Astrocyte (in vitro differentiated cells and primary cell): ENCODE measurements at regions not wholly inside any gene's neighbourhood (a gene's known extent, or its start where the extent isn't known, plus 50 kb on each side); places are given as distances from the start of the nearest gene placed in this dataset.
A peak's percentile ranks its signal among the peaks of the same experiment; 100 is the strongest.

ENCODE experiments used
- DNase-seq: peaks from one replicate; pipeline ENCODE4 v3.0.0-alpha.2; 2010; ENCODE audit warnings: low read depth
- FAIRE-seq: peaks from 2 replicates; lab custom pipeline; 2011; peaks lifted over from hg19 to GRCh38; lab: Jason Lieb, UNC
- H2AFZ ChIP-seq: 2 replicates; pipeline ENCODE4 v1.6.0; 2012; ENCODE audit warnings: low read depth, low read length, inconsistent platforms
- H3K27ac ChIP-seq: 2 replicates; pipeline ENCODE4 v1.5.1; 2011; ENCODE audit warnings: low read depth, low read length, inconsistent platforms
- H3K27me3 ChIP-seq: 2 replicates; pipeline ENCODE4 v1.6.0; 2011; ENCODE audit warnings: low read length, inconsistent platforms; ENCODE audit not compliant: insufficient read depth
- H3K36me3 ChIP-seq: 2 replicates; pipeline ENCODE4 v1.5.1; 2011; ENCODE audit warnings: low read length, inconsistent platforms; ENCODE audit not compliant: insufficient read depth
- H3K4me1 ChIP-seq: 2 replicates; pipeline ENCODE4 v1.5.1; 2011; ENCODE audit warnings: low read length, inconsistent platforms; ENCODE audit not compliant: insufficient read depth
- H3K4me2 ChIP-seq: 2 replicates; pipeline ENCODE4 v1.6.0; 2012; ENCODE audit warnings: low read length, inconsistent platforms
- H3K4me3 ChIP-seq: 2 replicates; pipeline ENCODE4 v1.5.1; 2011; ENCODE audit warnings: low read depth, mild to moderate bottlenecking, low read length, inconsistent platforms; ENCODE audit not compliant: insufficient read depth
- H3K79me2 ChIP-seq: 2 replicates; pipeline ENCODE4 v1.6.0; 2012; ENCODE audit warnings: mild to moderate bottlenecking, low read length, inconsistent platforms; ENCODE audit not compliant: insufficient read depth
- H3K9ac ChIP-seq: 2 replicates; pipeline ENCODE4 v1.6.0; 2012; ENCODE audit warnings: mild to moderate bottlenecking, low read length, inconsistent platforms
- H3K9me3 ChIP-seq: 2 replicates; pipeline ENCODE4 v1.5.1; 2012; ENCODE audit warnings: low read depth, mild to moderate bottlenecking, low read length, inconsistent platforms; ENCODE audit not compliant: insufficient read depth
- H4K20me1 ChIP-seq: 2 replicates; pipeline ENCODE4 v1.6.0; 2012; ENCODE audit warnings: low read length, inconsistent platforms; ENCODE audit not compliant: insufficient read depth
- H3K27ac Mint-ChIP-seq: one replicate; pipeline ENCODE4 v1.8.0; 2021; ENCODE audit warnings: mild to moderate bottlenecking, mixed read lengths; ENCODE audit not compliant: unreplicated experiment
- H3K27me3 Mint-ChIP-seq: one replicate; pipeline ENCODE4 v1.8.0; 2021; ENCODE audit warnings: low read depth, mixed read lengths; ENCODE audit not compliant: unreplicated experiment
- H3K36me3 Mint-ChIP-seq: one replicate; pipeline ENCODE4 v1.8.0; 2021; ENCODE audit warnings: low read depth, mixed read lengths; ENCODE audit not compliant: unreplicated experiment
- H3K4me1 Mint-ChIP-seq: one replicate; pipeline ENCODE4 v1.8.0; 2021; ENCODE audit warnings: low read depth, mixed read lengths; ENCODE audit not compliant: unreplicated experiment
- H3K4me3 Mint-ChIP-seq: one replicate; pipeline ENCODE4 v1.8.0; 2021; ENCODE audit warnings: mild to moderate bottlenecking, moderate library complexity, mixed read lengths; ENCODE audit not compliant: unreplicated experiment
- H3K9me3 Mint-ChIP-seq: one replicate; pipeline ENCODE4 v1.8.0; 2021; ENCODE audit warnings: mild to moderate bottlenecking, mixed read lengths; ENCODE audit not compliant: unreplicated experiment
- CTCF ChIP-seq: IDR thresholded peaks from 2 replicates; pipeline ENCODE4 v1.5.1; 2011; ENCODE audit warnings: low read depth, mild to moderate bottlenecking, inconsistent platforms, low read length, moderate library complexity; ENCODE audit not compliant: insufficient read depth
- EZH2 ChIP-seq: IDR thresholded peaks from 2 replicates; pipeline ENCODE4 v1.6.1; 2012; ENCODE audit warnings: mild to moderate bottlenecking, low read length, inconsistent platforms; ENCODE audit not compliant: insufficient read depth

DNA sequence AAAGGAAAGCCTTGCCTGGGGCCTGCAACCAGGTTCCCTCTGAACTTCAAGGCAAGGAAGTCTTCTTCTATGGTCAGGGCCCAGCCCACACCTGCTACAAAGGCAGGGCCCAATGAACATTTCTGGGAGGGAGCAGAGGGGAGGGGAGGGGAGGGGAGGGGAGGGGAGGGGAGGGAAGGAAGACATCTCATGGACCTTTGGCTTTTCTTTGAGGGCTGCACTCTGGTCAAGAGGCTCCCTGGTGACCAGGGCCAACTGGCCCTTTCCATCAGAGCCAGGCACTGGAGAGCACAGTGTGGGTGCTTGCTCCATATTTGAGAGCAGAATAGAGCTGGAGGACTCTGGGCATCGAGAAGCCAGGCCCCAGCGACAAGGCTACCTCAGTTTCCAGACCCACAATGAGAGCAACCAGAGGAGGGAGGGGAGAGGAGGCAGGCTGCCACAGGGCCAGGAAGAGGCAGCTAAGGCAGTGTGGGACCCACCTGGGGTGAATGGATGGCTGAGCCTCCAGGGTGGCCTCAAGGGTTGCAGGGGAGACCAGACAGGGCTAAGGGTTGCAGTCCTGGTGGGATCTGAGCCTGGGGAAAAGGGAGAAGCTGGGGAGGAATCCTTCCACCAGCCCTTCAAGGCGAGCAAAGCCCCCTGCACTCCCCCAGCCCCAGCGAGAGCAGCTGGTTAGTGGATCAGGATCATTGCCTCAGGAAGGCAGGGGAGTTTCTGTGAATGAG, 84.8 kb downstream of the MRPL14 start:
- no peak for DNase-seq
- Histone ChIP-seq H3K9ac (peak overlapping the region; percentile 76), H3K79me2 (no peaks in the 10 kb centered on the region), H3K4me1 (peaks cover 35% of the 10 kb centered on the region), H3K9me3 (no peaks in the 10 kb centered on the region), H3K4me3 (no peak overlapping the region), H3K4me2 (peak overlapping the region; percentile 76), H4K20me1 (no peaks in the 10 kb centered on the region), H3K36me3 (no peaks in the 10 kb centered on the region), H3K27ac (peak overlapping the region; percentile 93), H2AFZ (no peak overlapping the region), H3K27me3 (no peaks in the 10 kb centered on the region)
- no peak overlapping the region for H3K4me3 Mint-ChIP-seq
- no peak for TF ChIP-seq CTCF
- TF ChIP-seq EZH2: no peak
- peaks cover 42% of the 10 kb centered on the region for H3K4me1 Mint-ChIP-seq
- H3K9me3 Mint-ChIP-seq: no peaks in the 10 kb centered on the region
- peaks cover 16% of the 10 kb centered on the region for H3K27me3 Mint-ChIP-seq
- FAIRE-seq: no peak
- no peaks in the 10 kb centered on the region for H3K36me3 Mint-ChIP-seq
- H3K27ac Mint-ChIP-seq: peak overlapping the region; percentile 93

DNA sequence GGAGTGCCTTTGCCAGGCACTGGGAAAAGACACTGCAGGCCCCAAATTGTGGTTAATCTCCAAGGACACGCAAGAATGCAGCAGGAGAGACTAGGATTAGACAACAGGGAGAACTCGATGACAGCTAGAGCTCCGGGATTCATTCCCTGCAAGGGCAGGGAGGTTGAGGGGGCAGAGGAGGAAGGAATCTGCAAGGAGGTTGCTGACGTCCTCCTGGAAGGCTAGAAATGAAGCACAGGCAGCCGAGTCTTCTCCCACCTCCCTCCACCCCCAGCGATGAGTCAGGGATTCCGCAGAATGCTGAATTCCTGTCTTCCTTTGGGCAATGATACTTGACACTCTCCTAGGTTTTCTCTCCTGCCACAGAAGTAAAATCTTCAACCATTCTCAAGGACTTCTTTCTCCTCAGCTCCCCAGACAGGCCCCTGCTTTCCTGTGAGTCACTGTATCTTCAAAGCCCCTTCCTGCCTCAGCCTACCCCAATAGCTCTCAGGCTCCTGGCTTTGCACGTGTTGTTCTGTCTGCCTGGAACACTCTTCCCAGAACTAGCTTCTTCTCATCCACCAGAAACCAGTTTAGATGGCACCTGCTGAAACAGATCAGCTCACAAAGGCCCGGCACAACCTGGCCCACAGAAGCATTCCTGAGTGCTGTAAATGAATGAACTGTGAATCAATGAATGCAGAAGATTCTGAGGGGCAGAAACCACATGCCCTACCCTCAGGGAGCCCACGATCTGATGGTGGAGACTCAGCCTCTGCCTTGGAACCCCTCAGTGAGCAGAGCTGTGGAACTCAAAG, 85.6 kb downstream of the MRPL14 start:
- Histone ChIP-seq H3K4me1 (peaks cover 35% of the 10 kb centered on the region), H3K4me3 (no peak overlapping the region), H3K36me3 (no peaks in the 10 kb centered on the region), H3K9ac (peak overlapping the region; percentile 76), H3K4me2 (peak overlapping the region; percentile 76), H3K79me2 (no peaks in the 10 kb centered on the region), H3K27me3 (no peaks in the 10 kb centered on the region), H3K9me3 (no peaks in the 10 kb centered on the region), H2AFZ (no peak overlapping the region), H4K20me1 (no peaks in the 10 kb centered on the region), H3K27ac (peak overlapping the region; percentile 93)
- peak overlapping the region; percentile 93 for H3K27ac Mint-ChIP-seq
- H3K36me3 Mint-ChIP-seq: no peaks in the 10 kb centered on the region
- DNase-seq: peak; percentile 99
- no peaks in the 10 kb centered on the region for H3K9me3 Mint-ChIP-seq
- FAIRE-seq: no peak
- H3K4me3 Mint-ChIP-seq: peak overlapping the region; percentile 68
- TF ChIP-seq CTCF (no peak), EZH2 (no peak)
- peaks cover 40% of the 10 kb centered on the region for H3K4me1 Mint-ChIP-seq
- peaks cover 9% of the 10 kb centered on the region for H3K27me3 Mint-ChIP-seq
